ENCODE measurements at regions not wholly inside any gene's neighbourhood (a gene's known extent, or its start where the extent isn't known, plus 50 kb on each side); places are given as distances from the start of the nearest gene placed in this dataset.

DNA sequence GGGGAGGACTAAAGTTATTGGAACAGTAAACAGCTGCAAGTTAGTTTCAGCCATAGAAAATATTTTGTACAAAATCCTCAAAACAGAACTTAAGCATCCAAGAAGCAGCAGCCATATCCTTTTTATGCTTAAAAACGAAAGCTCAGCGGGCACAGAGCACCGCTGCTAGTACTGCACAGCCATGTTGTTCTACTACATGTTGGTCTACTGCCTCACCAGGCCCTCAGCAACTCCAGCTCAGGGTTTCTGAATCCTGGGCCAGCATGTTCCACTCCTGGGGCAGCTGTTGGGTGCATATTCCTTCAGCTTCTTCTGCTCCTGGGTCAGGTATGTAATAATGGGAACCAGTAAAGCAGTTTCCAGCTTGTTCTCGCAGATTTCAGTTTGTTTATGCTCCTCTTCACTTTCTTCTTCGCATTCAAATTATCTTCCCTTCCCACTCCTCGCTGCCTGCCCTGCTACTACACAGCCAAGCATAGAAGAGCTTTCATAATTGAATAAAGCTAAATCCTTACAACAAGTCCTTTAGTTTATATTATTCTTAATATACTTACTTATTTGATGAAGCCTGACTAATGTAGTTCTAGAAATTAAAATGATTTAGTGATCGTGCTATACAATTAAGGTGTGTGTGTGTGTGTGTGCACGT, 820.5 kb upstream of the ATXN8OS start (continued):
- TF ChIP-seq, protein P1, sequence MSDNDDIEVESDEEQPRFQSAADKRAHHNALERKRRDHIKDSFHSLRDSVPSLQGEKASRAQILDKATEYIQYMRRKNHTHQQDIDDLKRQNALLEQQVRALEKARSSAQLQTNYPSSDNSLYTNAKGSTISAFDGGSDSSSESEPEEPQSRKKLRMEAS (IDR thresholded peaks at IDR 0.05), result no peak

DNA sequence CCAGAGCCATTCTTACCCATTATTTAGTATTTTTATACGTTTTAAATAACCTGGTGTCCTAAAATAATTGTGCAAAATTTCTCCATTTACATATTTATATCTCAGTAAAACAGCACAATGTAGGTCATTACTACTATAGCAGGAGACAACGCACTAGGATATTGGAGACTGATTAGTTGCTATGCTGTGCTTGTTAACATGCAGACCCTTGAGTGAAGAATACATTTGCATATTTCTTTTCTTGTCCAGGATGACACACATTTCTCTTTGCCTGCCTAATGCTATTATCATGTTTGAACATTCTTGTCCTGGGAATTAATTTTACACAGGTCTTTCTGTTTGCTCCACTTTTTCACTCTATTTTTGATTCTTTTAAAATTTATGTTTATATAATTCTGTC, 823.8 kb upstream of the ATXN8OS start:
- Histone ChIP-seq H3K4me1 (ENCODE audit: control insufficient read depth in 4 of 4, insufficient read depth in 4 of 4, low read length in 3 of 4) (no peaks in the 10 kb centered on the region), H3K27ac (ENCODE audit: low read depth in 1 of 2, low read length in 2 of 2) (no peak overlapping the region), H3K27me3 (ENCODE audit: control insufficient read depth in 4 of 4, insufficient read depth in 4 of 4, low read length in 3 of 4) (no peaks in the 10 kb centered on the region), H3K36me3 (ENCODE audit: control insufficient read depth in 4 of 4, insufficient read depth in 3 of 4, low read depth in 1 of 4, low read length in 3 of 4) (no peaks in the 10 kb centered on the region), H3K9ac (ENCODE audit: low read depth in 1 of 2, low read length in 2 of 2) (no peak overlapping the region), H3K9me3 (ENCODE audit: control insufficient read depth in 4 of 4, low read length in 3 of 4) (no peaks in the 10 kb centered on the region), H3K4me3 (ENCODE audit: low read depth in 1 of 3, low read length in 3 of 3) (no peak overlapping the region)
- no peak for TF ChIP-seq YY1 (IDR thresholded peaks at IDR 0.05)
- TF ChIP-seq FOXA1 (IDR thresholded peaks at IDR 0.05), result no peak
- TF ChIP-seq, protein P2, sequence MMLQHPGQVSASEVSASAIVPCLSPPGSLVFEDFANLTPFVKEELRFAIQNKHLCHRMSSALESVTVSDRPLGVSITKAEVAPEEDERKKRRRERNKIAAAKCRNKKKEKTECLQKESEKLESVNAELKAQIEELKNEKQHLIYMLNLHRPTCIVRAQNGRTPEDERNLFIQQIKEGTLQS (IDR thresholded peaks at IDR 0.05), result no peak
- TF ChIP-seq GABPA (IDR thresholded peaks at IDR 0.05 in 1 of 2, conservative IDR thresholded peaks at IDR 0.05 in 1 of 2), result no peak
- no peak for TF ChIP-seq JUND (IDR thresholded peaks at IDR 0.05)
- no peak for TF ChIP-seq RAD21 (IDR thresholded peaks at IDR 0.05)
- no peak for TF ChIP-seq HNF4A (conservative IDR thresholded peaks at IDR 0.05)
- TF ChIP-seq, protein P1 (IDR thresholded peaks at IDR 0.05), result no peak
- TF ChIP-seq FOXA2 (IDR thresholded peaks at IDR 0.05), result no peak
- TF ChIP-seq, protein P3, sequence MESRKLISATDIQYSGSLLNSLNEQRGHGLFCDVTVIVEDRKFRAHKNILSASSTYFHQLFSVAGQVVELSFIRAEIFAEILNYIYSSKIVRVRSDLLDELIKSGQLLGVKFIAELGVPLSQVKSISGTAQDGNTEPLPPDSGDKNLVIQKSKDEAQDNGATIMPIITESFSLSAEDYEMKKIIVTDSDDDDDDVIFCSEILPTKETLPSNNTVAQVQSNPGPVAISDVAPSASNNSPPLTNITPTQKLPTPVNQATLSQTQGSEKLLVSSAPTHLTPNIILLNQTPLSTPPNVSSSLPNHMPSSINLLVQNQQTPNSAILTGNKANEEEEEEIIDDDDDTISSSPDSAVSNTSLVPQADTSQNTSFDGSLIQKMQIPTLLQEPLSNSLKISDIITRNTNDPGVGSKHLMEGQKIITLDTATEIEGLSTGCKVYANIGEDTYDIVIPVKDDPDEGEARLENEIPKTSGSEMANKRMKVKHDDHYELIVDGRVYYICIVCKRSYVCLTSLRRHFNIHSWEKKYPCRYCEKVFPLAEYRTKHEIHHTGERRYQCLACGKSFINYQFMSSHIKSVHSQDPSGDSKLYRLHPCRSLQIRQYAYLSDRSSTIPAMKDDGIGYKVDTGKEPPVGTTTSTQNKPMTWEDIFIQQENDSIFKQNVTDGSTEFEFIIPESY (IDR thresholded peaks at IDR 0.05), result no peak
- TF ChIP-seq RXRA (IDR thresholded peaks at IDR 0.05), result no peak
- no peak for TF ChIP-seq SP1 (IDR thresholded peaks at IDR 0.05)
- no peak for TF ChIP-seq NR2F2 (IDR thresholded peaks at IDR 0.05)
- TF ChIP-seq HNF4G (IDR thresholded peaks at IDR 0.05), result no peak
- TF ChIP-seq, protein P4, sequence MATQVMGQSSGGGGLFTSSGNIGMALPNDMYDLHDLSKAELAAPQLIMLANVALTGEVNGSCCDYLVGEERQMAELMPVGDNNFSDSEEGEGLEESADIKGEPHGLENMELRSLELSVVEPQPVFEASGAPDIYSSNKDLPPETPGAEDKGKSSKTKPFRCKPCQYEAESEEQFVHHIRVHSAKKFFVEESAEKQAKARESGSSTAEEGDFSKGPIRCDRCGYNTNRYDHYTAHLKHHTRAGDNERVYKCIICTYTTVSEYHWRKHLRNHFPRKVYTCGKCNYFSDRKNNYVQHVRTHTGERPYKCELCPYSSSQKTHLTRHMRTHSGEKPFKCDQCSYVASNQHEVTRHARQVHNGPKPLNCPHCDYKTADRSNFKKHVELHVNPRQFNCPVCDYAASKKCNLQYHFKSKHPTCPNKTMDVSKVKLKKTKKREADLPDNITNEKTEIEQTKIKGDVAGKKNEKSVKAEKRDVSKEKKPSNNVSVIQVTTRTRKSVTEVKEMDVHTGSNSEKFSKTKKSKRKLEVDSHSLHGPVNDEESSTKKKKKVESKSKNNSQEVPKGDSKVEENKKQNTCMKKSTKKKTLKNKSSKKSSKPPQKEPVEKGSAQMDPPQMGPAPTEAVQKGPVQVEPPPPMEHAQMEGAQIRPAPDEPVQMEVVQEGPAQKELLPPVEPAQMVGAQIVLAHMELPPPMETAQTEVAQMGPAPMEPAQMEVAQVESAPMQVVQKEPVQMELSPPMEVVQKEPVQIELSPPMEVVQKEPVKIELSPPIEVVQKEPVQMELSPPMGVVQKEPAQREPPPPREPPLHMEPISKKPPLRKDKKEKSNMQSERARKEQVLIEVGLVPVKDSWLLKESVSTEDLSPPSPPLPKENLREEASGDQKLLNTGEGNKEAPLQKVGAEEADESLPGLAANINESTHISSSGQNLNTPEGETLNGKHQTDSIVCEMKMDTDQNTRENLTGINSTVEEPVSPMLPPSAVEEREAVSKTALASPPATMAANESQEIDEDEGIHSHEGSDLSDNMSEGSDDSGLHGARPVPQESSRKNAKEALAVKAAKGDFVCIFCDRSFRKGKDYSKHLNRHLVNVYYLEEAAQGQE (IDR thresholded peaks at IDR 0.05), result no peak
- TF ChIP-seq, protein P5, sequence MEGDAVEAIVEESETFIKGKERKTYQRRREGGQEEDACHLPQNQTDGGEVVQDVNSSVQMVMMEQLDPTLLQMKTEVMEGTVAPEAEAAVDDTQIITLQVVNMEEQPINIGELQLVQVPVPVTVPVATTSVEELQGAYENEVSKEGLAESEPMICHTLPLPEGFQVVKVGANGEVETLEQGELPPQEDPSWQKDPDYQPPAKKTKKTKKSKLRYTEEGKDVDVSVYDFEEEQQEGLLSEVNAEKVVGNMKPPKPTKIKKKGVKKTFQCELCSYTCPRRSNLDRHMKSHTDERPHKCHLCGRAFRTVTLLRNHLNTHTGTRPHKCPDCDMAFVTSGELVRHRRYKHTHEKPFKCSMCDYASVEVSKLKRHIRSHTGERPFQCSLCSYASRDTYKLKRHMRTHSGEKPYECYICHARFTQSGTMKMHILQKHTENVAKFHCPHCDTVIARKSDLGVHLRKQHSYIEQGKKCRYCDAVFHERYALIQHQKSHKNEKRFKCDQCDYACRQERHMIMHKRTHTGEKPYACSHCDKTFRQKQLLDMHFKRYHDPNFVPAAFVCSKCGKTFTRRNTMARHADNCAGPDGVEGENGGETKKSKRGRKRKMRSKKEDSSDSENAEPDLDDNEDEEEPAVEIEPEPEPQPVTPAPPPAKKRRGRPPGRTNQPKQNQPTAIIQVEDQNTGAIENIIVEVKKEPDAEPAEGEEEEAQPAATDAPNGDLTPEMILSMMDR (IDR thresholded peaks at IDR 0.05; ENCODE audit: low read depth, low read length, missing input control), result no peak
- DNase-seq (ENCODE audit: low spot score), result no peak
- 59% methylated on average over 2 of the region's 2 CpGs for WGBS
